ENCODE measurements at regions not wholly inside any gene's neighbourhood (a gene's known extent, or its start where the extent isn't known, plus 50 kb on each side); places are given as distances from the start of the nearest gene placed in this dataset.

- TF ChIP-seq CTCF (conservative IDR thresholded peaks at IDR 0.05): no peak
- no peak overlapping the region for H3K4me3 ChIP-seq (ENCODE audit: low read length)
- no peak overlapping the region for H3K27ac Mint-ChIP-seq
- no peaks in the 10 kb centered on the region for H3K9me3 Mint-ChIP-seq
- peaks cover 3% of the 10 kb centered on the region for H3K27me3 Mint-ChIP-seq (ENCODE audit: insufficient read depth)
- 95 to 97% methylated on average over 5 of the region's 5 CpGs for WGBS, 2 experiments (ENCODE audit: insufficient coverage in 1 of 2, insufficient read length in 1 of 2)
- DNase-seq: no peak
- no peak overlapping the region for H3K4me3 Mint-ChIP-seq
- H3K4me1 ChIP-seq (ENCODE audit: control insufficient read depth, insufficient read depth, low read length): no peaks in the 10 kb centered on the region
- no peaks in the 10 kb centered on the region for H3K9me3 ChIP-seq (ENCODE audit: control insufficient read depth, low read length)
- H3K27me3 ChIP-seq (ENCODE audit: control insufficient read depth, insufficient read depth, low read length, poor library complexity, severe bottlenecking): no peaks in the 10 kb centered on the region
- H3K36me3 Mint-ChIP-seq (ENCODE audit: low read depth): no peaks in the 10 kb centered on the region
- H3K36me3 ChIP-seq (ENCODE audit: control insufficient read depth, insufficient read depth, low read length): no peaks in the 10 kb centered on the region
- H3K4me1 Mint-ChIP-seq: peaks cover 8% of the 10 kb centered on the region
- H3K9ac ChIP-seq (ENCODE audit: extremely low read depth, low read length, poor library complexity, severe bottlenecking): no peak overlapping the region
- no peak overlapping the region for H3K27ac ChIP-seq (ENCODE audit: low read depth, low read length)
These were observed 194.0 kb downstream of the NDFIP2 start for GRCh38 chr13:79674765-79675515.

- Mint-ChIP-seq H3K27me3 (ENCODE audit: insufficient read depth) (peaks cover 3% of the 10 kb centered on the region), H3K4me3 (no peak overlapping the region), H3K4me1 (peaks cover 8% of the 10 kb centered on the region), H3K9me3 (no peaks in the 10 kb centered on the region), H3K27ac (no peak overlapping the region), H3K36me3 (ENCODE audit: low read depth) (no peaks in the 10 kb centered on the region)
- H3K9ac ChIP-seq (ENCODE audit: extremely low read depth, low read length, poor library complexity, severe bottlenecking): no peak overlapping the region
- no peaks in the 10 kb centered on the region for H3K9me3 ChIP-seq (ENCODE audit: control insufficient read depth, low read length)
- no peaks in the 10 kb centered on the region for H3K4me1 ChIP-seq (ENCODE audit: control insufficient read depth, insufficient read depth, low read length)
- no peak for TF ChIP-seq CTCF (conservative IDR thresholded peaks at IDR 0.05)
- 100% methylated on average over 1 of the region's 1 CpG; no CpG with 5 or more reads in 1 of the 2 experiments for WGBS, 2 experiments (ENCODE audit: insufficient coverage in 1 of 2, insufficient read length in 1 of 2)
- no peak overlapping the region for H3K4me3 ChIP-seq (ENCODE audit: low read length)
- no peak for DNase-seq
- H3K27me3 ChIP-seq (ENCODE audit: control insufficient read depth, insufficient read depth, low read length, poor library complexity, severe bottlenecking): no peaks in the 10 kb centered on the region
- H3K27ac ChIP-seq (ENCODE audit: low read depth, low read length): no peak overlapping the region
- H3K36me3 ChIP-seq (ENCODE audit: control insufficient read depth, insufficient read depth, low read length): no peaks in the 10 kb centered on the region
These were observed 193.0 kb downstream of the NDFIP2 start for GRCh38 chr13:79673993-79674377.

GRCh38 chr13:79673310-79673992 is 192.5 kb downstream of the NDFIP2 start:
- no peaks in the 10 kb centered on the region for H3K27me3 ChIP-seq (ENCODE audit: control insufficient read depth, insufficient read depth, low read length, poor library complexity, severe bottlenecking)
- peaks cover 11% of the 10 kb centered on the region for H3K4me1 Mint-ChIP-seq
- H3K27ac ChIP-seq (ENCODE audit: low read depth, low read length): no peak overlapping the region
- no peaks in the 10 kb centered on the region for H3K36me3 Mint-ChIP-seq (ENCODE audit: low read depth)
- H3K9me3 Mint-ChIP-seq: no peaks in the 10 kb centered on the region
- TF ChIP-seq CTCF (conservative IDR thresholded peaks at IDR 0.05): no peak
- H3K36me3 ChIP-seq (ENCODE audit: control insufficient read depth, insufficient read depth, low read length): no peaks in the 10 kb centered on the region
- no peak overlapping the region for H3K9ac ChIP-seq (ENCODE audit: extremely low read depth, low read length, poor library complexity, severe bottlenecking)
- no peaks in the 10 kb centered on the region for H3K4me1 ChIP-seq (ENCODE audit: control insufficient read depth, insufficient read depth, low read length)
- H3K27ac Mint-ChIP-seq: no peak overlapping the region
- H3K27me3 Mint-ChIP-seq (ENCODE audit: insufficient read depth): peaks cover 3% of the 10 kb centered on the region
- no peaks in the 10 kb centered on the region for H3K9me3 ChIP-seq (ENCODE audit: control insufficient read depth, low read length)
- H3K4me3 ChIP-seq (ENCODE audit: low read length): no peak overlapping the region
- no peak overlapping the region for H3K4me3 Mint-ChIP-seq
- no peak for DNase-seq
- WGBS, 2 experiments (ENCODE audit: insufficient coverage in 1 of 2, insufficient read length in 1 of 2): 92 to 94% methylated on average over 5 to 6 of the region's 6 CpGs
